Testis (tissue), 2 donors: ENCODE measurements at regions not wholly inside any gene's neighbourhood (a gene's known extent, or its start where the extent isn't known, plus 50 kb on each side); places are given as distances from the start of the nearest gene placed in this dataset.

ENCODE experiments used
- DNase-seq: peaks from one replicate; pipeline ENCODE4 v3.0.0-alpha.2; 2019
- H3K27ac ChIP-seq, 2 donors: fragments of 200-600 bp; sonication (generic); one replicate each; pipeline ENCODE4 v1.5.1; 2019
- H3K27me3 ChIP-seq: fragments of 200-600 bp; sonication (generic); one replicate; pipeline ENCODE4 v1.5.1; 2019
- H3K36me3 ChIP-seq: fragments of 200-600 bp; sonication (generic); one replicate; pipeline ENCODE4 v1.5.1; 2017; ENCODE audit warnings: low read depth; ENCODE audit errors: missing control alignments
- H3K4me1 ChIP-seq: fragments of 200-600 bp; sonication (generic); one replicate; pipeline ENCODE4 v1.5.1; 2019
- H3K4me3 ChIP-seq, 2 donors: fragments of 200-600 bp; sonication (generic); one replicate each; pipeline ENCODE4 v1.5.1; 2017 to 2019
- H3K9me3 ChIP-seq: fragments of 200-600 bp; sonication (generic); one replicate; pipeline ENCODE4 v1.5.1; 2017
- POLR2A ChIP-seq: fragments of 450-650 bp; IDR thresholded peaks from one replicate; pipeline ENCODE4 v1.6.1; 2017; ENCODE audit warnings: antibody characterized with exemption, mild to moderate bottlenecking, moderate library complexity
- WGBS, 2 donors: methylation state at CpG; one replicate each; pipeline ENCODE4 v1.1.5; 2018; 5-methylcytosine and 5-hydroxymethylcytosine counted together
- intact Hi-C: fragments of 100-400 bp; cut with DNase I; formaldehyde crosslinking; loops from one replicate; pipeline ENCODE4 v1.15.1; 2023; ENCODE audit warnings: low total_unique reads
- TF ChIP-seq, protein P1 (sequence below), 3 experiments: fragments of 450-650 bp in 2 of 3; fragments of 200-600 bp in 1 of 3; sonication (generic) in 1 of 3; IDR thresholded peaks; one replicate each; pipeline ENCODE4 v1.5.1; 2016 to 2019; ENCODE audit warnings: antibody characterized with exemption in 3 of 3, mild to moderate bottlenecking in 2 of 3, moderate library complexity in 1 of 3

DNA sequence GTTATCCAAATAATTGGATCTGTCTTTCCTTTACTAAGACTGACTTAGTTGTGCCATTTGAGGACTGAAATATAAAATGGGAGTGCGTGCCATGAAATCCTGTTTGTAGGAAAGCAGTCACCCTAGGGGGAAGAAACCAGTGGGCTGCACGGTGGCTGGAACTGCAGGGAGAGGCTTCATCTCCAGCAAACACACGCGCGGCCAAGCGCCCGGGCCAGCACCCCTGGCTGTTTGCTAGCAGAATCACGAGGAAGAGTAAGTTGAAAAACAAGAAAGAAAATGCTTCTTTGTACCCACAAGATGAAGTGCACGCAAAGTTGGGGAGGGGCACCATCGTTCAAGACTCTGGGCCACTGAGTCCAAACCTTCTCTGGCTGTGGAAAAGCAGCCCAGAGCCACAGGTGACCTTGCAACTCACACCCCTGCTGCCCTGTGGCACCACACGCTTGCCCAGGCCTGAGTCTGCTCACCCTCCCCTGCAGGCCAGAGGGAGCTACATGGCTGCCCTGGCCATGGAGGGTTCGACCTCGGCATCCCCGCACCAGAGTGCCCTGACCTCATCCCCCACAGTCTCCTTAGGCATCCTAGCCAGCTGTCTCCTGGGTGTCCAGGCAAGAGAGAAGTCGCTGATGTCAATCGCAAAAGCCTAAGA lies 55.2 kb downstream of the IRX2 start:
- intact Hi-C loops = no loop called here
- Histone ChIP-seq H3K4me3 (no peak overlapping the region), H3K9me3 (no peaks in the 10 kb centered on the region), H3K4me1 (no peaks in the 10 kb centered on the region), H3K27me3 (no peaks in the 10 kb centered on the region), H3K27ac (no peak overlapping the region), H3K36me3 (no peaks in the 10 kb centered on the region)
- no peak for TF ChIP-seq POLR2A
- TF ChIP-seq, protein P1, sequence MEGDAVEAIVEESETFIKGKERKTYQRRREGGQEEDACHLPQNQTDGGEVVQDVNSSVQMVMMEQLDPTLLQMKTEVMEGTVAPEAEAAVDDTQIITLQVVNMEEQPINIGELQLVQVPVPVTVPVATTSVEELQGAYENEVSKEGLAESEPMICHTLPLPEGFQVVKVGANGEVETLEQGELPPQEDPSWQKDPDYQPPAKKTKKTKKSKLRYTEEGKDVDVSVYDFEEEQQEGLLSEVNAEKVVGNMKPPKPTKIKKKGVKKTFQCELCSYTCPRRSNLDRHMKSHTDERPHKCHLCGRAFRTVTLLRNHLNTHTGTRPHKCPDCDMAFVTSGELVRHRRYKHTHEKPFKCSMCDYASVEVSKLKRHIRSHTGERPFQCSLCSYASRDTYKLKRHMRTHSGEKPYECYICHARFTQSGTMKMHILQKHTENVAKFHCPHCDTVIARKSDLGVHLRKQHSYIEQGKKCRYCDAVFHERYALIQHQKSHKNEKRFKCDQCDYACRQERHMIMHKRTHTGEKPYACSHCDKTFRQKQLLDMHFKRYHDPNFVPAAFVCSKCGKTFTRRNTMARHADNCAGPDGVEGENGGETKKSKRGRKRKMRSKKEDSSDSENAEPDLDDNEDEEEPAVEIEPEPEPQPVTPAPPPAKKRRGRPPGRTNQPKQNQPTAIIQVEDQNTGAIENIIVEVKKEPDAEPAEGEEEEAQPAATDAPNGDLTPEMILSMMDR (IDR thresholded peaks at IDR 0.05) = no peak
- no peak for DNase-seq
- 89 to 91% methylated on average over 16 of the region's 16 CpGs for WGBS, 2 donors

- no peak for DNase-seq
- TF ChIP-seq POLR2A = no peak
- TF ChIP-seq, protein P1 (IDR thresholded peaks at IDR 0.05) = no peak
Measured at GRCh38 chr5:2695200-2695891, 56.1 kb downstream of the IRX2 start.

DNA sequence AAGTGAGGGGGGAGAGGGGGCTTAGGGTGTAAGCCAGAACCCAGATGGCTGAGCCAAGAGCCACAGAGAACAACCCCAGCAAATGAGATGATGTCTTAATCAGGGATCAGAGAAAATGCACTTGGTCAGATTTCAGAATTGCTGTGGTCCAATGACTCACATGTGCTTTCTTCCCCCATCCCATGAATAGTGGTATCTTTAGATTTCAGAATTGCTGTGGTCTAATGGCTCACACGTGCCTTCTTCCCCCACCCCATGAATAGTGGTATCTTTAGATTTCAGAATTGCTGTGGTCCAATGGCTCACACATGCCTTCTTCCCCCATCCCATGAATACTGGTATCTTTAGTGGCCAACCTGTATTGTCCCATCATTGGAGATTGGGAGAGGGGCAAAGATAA lies 59.9 kb downstream of the IRX2 start:
- Histone ChIP-seq H3K36me3 (no peaks in the 10 kb centered on the region), H3K27ac (no peak overlapping the region), H3K4me1 (no peaks in the 10 kb centered on the region), H3K27me3 (no peaks in the 10 kb centered on the region), H3K9me3 (no peaks in the 10 kb centered on the region), H3K4me3 (no peak overlapping the region)
- no peak for DNase-seq
- TF ChIP-seq, protein P1 (IDR thresholded peaks at IDR 0.05) = no peak
- TF ChIP-seq POLR2A = no peak
- intact Hi-C loops = no loop called here
- WGBS, 2 donors = 65 to 71% methylated on average over 1 of the region's 1 CpG

More at GRCh38 chr5:2695200-2695891, 56.1 kb downstream of the IRX2 start:
- no peak overlapping the region for H3K27ac ChIP-seq
- H3K27me3 ChIP-seq = no peaks in the 10 kb centered on the region
- no peaks in the 10 kb centered on the region for H3K36me3 ChIP-seq
- intact Hi-C loops = no loop called here
- H3K9me3 ChIP-seq = no peaks in the 10 kb centered on the region
- H3K4me3 ChIP-seq = no peak overlapping the region
- WGBS, 2 donors = 81 to 89% methylated on average over 8 of the region's 8 CpGs
- H3K4me1 ChIP-seq = no peaks in the 10 kb centered on the region

DNA sequence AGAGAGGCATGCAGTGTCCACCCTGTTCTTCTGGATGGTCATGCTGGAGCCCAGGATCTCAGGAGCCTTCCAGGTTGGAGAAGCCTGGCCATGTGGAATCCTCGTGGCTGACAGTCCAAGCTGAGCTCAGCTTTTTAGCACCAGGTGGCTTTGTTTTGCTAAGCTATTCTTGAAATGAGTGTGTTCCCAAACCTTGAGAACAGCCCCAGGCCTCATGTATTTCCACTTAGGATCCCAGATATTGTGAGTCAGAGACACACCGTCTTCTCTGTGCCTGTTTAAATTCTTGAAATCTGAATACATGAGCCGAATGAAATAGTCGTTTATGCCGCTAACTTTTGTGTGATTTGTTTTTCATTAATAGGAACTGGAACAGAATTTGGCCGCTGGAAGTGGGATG lies 61.2 kb downstream of the IRX2 start:
- TF ChIP-seq, protein P1 (IDR thresholded peaks at IDR 0.05) = no peak
- no peak for TF ChIP-seq POLR2A
- Histone ChIP-seq H3K27me3 (no peaks in the 10 kb centered on the region), H3K27ac (no peak overlapping the region), H3K4me3 (no peak overlapping the region), H3K36me3 (no peaks in the 10 kb centered on the region), H3K4me1 (no peaks in the 10 kb centered on the region), H3K9me3 (no peaks in the 10 kb centered on the region)
- DNase-seq = no peak
- intact Hi-C loops = no loop called here
- WGBS, 2 donors = 77 to 84% methylated on average over 6 of the region's 6 CpGs

GRCh38 chr5:2688586-2688985 lies 62.9 kb downstream of the IRX2 start:
- Histone ChIP-seq H3K27ac (no peak overlapping the region), H3K36me3 (no peaks in the 10 kb centered on the region), H3K9me3 (no peaks in the 10 kb centered on the region), H3K4me3 (no peak overlapping the region), H3K27me3 (no peaks in the 10 kb centered on the region), H3K4me1 (no peaks in the 10 kb centered on the region)
- WGBS, 2 donors = 88 to 98% methylated on average over 5 of the region's 5 CpGs
- DNase-seq = no peak
- intact Hi-C loops = no loop called here
- no peak for TF ChIP-seq POLR2A
- TF ChIP-seq, protein P1 (IDR thresholded peaks at IDR 0.05) = no peak
